A172 (cell line): ENCODE measurements at regions not wholly inside any gene's neighbourhood (a gene's known extent, or its start where the extent isn't known, plus 50 kb on each side); places are given as distances from the start of the nearest gene placed in this dataset.
"Not testable (repeated sequence)": the region's sequence is repeated elsewhere in the genome, so short reads cannot be mapped to it uniquely, and the experiment has no call there.

Source experiments
- DNase-seq: peaks from one replicate; pipeline ENCODE4 v3.0.0-alpha.2; 2015; ENCODE audit warnings: low spot score

- no peak for DNase-seq
These were observed 133.0 kb upstream of the HTR2C start for GRCh38 chrX:114450911-114451310.

GRCh38 chrX:114451397-114451796 lies 132.5 kb upstream of the HTR2C start:
- DNase-seq: no peak

- no peak for DNase-seq
These were observed 121.6 kb upstream of the HTR2C start for GRCh38 chrX:114462266-114462665.

DNA sequence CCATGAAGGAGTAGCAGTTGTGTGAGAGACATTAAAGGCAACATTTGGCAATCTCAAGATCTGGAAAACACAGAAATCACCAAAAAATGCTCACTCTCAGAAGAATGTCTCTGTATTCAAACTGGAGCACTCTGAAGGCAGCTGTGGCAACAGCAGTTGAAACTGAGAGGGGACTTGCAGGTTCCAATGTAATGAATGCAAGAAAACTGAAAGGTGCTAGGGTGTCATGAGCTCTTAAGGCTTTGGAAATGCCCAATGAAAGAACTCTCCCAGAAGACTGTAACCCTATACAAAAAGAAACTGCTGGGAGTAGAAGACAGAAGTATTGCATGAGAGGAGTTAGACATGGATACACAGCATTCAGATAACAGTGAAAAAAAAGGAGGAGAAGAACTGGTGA lies 118.2 kb upstream of the HTR2C start:
- no peak for DNase-seq

GRCh38 chrX:114472008-114472407 lies 111.9 kb upstream of the HTR2C start:
- DNase-seq: not testable (repeated sequence)

DNA sequence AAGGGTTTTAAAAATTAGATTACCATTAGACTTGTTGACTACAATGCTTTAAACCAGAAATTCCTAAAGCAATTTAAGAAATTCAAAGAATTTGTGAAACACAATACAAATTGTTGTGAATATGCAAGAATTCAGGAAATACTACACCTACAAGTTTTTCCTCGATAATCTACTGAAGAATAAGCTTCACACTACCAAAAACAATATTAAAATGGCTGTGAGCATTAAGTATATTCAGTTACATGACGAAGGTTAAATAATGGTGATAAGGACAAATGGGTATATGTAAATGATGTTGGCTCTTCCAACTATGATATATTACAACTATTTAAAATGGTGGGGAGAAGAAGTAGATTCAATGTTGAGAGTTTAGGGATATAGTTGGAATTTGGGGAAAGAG lies 111.1 kb upstream of the HTR2C start:
- no peak for DNase-seq

DNA sequence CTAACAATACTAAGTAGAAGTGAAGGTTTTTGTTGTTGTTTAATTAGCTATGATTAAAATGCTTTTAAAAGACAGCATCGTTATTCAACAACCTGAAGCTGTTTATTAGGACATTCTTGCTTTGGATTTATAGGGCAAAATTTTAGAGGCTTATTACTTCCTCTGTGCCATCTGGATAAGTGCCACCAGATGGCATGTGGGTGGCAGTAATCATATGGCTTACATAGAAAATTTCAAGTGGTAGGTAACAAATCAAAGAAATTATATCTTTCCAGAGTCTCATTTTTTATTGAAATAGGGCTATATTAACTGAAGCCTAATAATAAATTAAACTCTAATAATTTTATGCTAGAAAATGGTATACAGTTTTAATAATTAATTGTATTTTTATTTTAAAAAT lies 83.3 kb upstream of the HTR2C start:
- no peak for DNase-seq

DNA sequence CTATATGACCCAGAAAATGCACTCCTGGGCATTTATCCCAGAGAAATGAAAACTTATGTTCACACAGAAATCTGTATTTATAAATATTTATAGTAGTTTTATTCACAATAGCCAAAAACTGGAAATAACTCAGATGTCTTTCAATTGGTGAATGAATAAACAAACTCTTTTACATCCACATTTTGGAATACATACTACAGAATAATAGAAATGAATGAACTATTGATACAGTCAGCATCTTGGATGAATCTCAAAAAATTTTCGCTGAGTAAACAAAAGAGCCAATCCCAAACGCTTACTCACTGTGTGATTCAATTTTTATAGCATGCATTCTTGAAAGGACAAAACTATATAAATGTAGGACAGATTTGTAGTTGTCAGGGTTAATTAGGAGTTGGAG lies 75.1 kb upstream of the HTR2C start:
- DNase-seq: no peak

DNA sequence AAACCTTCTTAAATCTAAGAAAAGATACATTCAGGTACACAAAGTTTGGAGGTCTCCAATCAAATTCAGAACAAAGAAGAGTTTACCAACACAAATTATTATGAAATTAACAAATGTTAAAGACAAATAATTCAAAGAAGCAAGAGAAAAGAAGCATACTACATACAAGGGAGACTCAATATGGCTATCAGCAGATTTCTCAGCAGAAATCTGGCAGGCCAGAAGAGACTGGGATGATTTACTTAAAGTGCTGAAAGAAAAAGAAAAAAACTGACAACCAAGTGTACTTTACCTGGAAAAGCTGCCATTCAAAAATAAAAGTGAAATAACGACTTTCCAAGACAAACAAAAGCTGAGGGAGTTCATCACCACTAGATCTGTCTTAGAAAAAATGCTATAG lies 64.4 kb upstream of the HTR2C start:
- DNase-seq: no peak

DNA sequence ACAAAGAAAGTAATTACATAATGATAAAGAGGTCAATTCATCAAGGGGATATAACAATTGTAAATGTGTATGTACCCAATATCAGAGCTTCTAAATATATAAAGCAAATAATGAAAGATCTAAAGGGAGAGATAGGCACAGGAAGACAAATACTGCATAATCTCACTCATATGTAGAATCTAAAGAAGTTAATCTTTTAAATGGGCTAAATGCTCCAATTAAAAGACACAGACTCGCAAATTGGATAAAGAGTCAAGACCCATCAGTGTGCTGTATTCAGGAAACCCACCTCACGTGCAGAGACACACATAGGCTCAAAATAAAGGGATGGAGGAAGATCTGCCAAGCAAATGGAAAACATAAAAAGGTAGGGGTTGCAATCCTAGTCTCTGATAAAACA lies 63.2 kb upstream of the HTR2C start:
- not testable (repeated sequence) for DNase-seq

DNA sequence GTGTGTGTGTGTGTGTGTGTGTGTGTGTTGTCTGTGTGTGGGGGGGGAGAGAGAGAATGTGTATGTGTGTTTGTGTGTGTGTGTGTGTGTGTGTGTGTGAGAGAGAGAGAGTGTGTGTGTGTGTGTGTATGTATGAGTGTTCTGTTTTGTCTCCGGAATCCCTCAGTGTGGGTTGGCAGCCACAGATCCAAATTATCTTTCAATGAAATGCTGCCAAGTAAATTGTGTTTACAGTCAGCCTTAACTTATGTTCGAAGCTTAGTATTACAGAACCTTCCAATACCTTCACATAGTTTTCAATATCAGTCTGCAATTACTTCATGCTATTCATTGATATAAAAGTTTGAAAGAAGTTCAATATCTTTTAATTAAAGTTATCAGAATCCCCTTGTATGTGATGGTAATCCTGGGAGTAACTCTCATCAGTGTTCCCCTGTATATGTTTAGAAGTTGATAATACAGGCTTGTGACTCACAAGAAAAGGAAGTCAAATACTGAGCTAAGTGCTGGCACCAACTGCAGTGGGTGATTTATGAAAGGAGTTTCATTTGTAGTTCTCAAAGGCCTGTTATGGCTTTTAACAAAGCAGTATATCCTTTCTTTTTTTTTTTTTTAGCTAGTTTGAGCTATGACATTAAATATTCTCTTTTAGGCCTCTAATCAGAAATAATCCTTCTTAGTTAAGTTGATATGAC lies 51.6 kb upstream of the HTR2C start:
- DNase-seq: peak; percentile 9
